Loucy (cell line): ENCODE measurements at regions not wholly inside any gene's neighbourhood (a gene's known extent, or its start where the extent isn't known, plus 50 kb on each side); places are given as distances from the start of the nearest gene placed in this dataset.

Source experiments
- H2AFZ ChIP-seq: fragments of 200-600 bp; sonication (generic); 2 replicates; pipeline ENCODE4 v1.6.0; 2016; ENCODE audit warnings: antibody characterized with exemption, mild to moderate bottlenecking, low read length, moderate library complexity
- H3F3A ChIP-seq: fragments of 200-600 bp; 2 replicates; pipeline ENCODE4 v1.6.0; 2016; ENCODE audit warnings: antibody characterized with exemption, low read depth, mild to moderate bottlenecking
- H3K27me3 ChIP-seq: fragments of 200-600 bp; sonication (generic); 2 replicates; pipeline ENCODE4 v1.6.1; 2014; ENCODE audit warnings: low read length, mild to moderate bottlenecking; ENCODE audit not compliant: insufficient read depth, poor library complexity, severe bottlenecking
- H3K36me3 ChIP-seq: fragments of 200-600 bp; sonication (generic); 2 replicates; pipeline ENCODE4 v1.6.1; 2016; ENCODE audit warnings: low read length; ENCODE audit not compliant: insufficient read depth
- H3K4me1 ChIP-seq: fragments of 200-600 bp; sonication (generic); 2 replicates; pipeline ENCODE4 v1.5.1; 2014; ENCODE audit warnings: low read length, mild to moderate bottlenecking; ENCODE audit not compliant: insufficient read depth, poor library complexity, severe bottlenecking
- H3K4me2 ChIP-seq: fragments of 200-600 bp; sonication (generic); 2 replicates; pipeline ENCODE4 v1.6.0; 2014; ENCODE audit warnings: antibody characterized with exemption, low read length, low read depth, mild to moderate bottlenecking; ENCODE audit not compliant: poor library complexity, severe bottlenecking
- H3K4me3 ChIP-seq: fragments of 200-600 bp; sonication (generic); 2 replicates; pipeline ENCODE4 v1.5.1; 2014; ENCODE audit warnings: low read length, mild to moderate bottlenecking, mixed read lengths; ENCODE audit not compliant: poor library complexity, severe bottlenecking
- H3K79me2 ChIP-seq: fragments of 200-600 bp; sonication (generic); 2 replicates; pipeline ENCODE4 v1.6.1; 2014; ENCODE audit warnings: low read length; ENCODE audit not compliant: insufficient read depth
- H3K9ac ChIP-seq: fragments of 200-600 bp; sonication (generic); 2 replicates; pipeline ENCODE4 v1.6.0; 2014; ENCODE audit warnings: mild to moderate bottlenecking, low read depth, low read length, moderate library complexity; ENCODE audit not compliant: poor library complexity, severe bottlenecking
- H3K9me2 ChIP-seq: fragments of 200-600 bp; sonication (generic); replicated peaks from 2 replicates; pipeline ENCODE4 v1.6.1; 2016; ENCODE audit warnings: low read depth, low read length, mixed read lengths
- H3K9me3 ChIP-seq: fragments of 200-600 bp; sonication (generic); 2 replicates; pipeline ENCODE4 v1.6.1; 2014; ENCODE audit warnings: mild to moderate bottlenecking, antibody characterized with exemption, low read length, low read depth; ENCODE audit not compliant: insufficient read depth
- H4K20me1 ChIP-seq: fragments of 200-600 bp; sonication (generic); 2 replicates; pipeline ENCODE4 v1.6.0; 2014; ENCODE audit warnings: antibody characterized with exemption, low read length, mild to moderate bottlenecking; ENCODE audit not compliant: insufficient read depth, poor library complexity, severe bottlenecking
- EZH2phosphoT487 ChIP-seq: fragments of 200-600 bp; IDR thresholded peaks from 2 replicates; pipeline ENCODE4 v1.6.1; 2018; ENCODE audit warnings: antibody characterized with exemption, mild to moderate bottlenecking, moderate library complexity, borderline replicate concordance
- TF ChIP-seq, protein P1 (sequence below): fragments of 200-600 bp; sonication (generic); conservative IDR thresholded peaks from 2 replicates; pipeline ENCODE4 v1.5.1; 2014; ENCODE audit warnings: mild to moderate bottlenecking, antibody characterized with exemption, low read length

DNA sequence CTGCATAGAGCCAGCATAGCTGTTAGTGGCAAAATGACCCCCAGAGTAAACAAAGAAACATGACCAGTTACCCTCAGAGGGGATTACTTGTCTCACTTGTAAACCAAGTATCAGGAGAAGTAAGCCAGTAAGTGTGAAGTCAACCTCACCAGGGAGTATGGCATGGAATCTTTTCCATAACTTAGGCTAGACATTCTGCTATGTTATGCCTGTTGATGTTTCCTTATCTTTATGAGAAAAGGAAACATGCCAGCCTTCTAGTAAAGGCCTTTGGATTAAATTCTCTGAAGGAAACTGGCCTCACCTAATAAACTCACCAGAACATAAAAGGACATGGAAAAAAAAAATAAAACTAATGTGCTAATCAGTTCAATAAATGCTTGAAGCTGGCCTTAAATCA, 87.7 kb downstream of the SEM1 start:
- no peaks in the 10 kb centered on the region for H3K27me3 ChIP-seq
- H3F3A ChIP-seq: no peaks in the 10 kb centered on the region
- H3K9ac ChIP-seq: no peak overlapping the region
- H3K4me1 ChIP-seq: peaks cover 8% of the 10 kb centered on the region
- H2AFZ ChIP-seq: no peak overlapping the region
- H3K36me3 ChIP-seq: no peaks in the 10 kb centered on the region
- H4K20me1 ChIP-seq: no peaks in the 10 kb centered on the region
- no peak overlapping the region for H3K4me2 ChIP-seq
- no peaks in the 10 kb centered on the region for H3K9me3 ChIP-seq
- TF ChIP-seq EZH2phosphoT487: no peak
- TF ChIP-seq, protein P1, sequence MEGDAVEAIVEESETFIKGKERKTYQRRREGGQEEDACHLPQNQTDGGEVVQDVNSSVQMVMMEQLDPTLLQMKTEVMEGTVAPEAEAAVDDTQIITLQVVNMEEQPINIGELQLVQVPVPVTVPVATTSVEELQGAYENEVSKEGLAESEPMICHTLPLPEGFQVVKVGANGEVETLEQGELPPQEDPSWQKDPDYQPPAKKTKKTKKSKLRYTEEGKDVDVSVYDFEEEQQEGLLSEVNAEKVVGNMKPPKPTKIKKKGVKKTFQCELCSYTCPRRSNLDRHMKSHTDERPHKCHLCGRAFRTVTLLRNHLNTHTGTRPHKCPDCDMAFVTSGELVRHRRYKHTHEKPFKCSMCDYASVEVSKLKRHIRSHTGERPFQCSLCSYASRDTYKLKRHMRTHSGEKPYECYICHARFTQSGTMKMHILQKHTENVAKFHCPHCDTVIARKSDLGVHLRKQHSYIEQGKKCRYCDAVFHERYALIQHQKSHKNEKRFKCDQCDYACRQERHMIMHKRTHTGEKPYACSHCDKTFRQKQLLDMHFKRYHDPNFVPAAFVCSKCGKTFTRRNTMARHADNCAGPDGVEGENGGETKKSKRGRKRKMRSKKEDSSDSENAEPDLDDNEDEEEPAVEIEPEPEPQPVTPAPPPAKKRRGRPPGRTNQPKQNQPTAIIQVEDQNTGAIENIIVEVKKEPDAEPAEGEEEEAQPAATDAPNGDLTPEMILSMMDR: no peak
- no peaks in the 10 kb centered on the region for H3K9me2 ChIP-seq
- H3K4me3 ChIP-seq: no peak overlapping the region
- H3K79me2 ChIP-seq: no peaks in the 10 kb centered on the region

DNA sequence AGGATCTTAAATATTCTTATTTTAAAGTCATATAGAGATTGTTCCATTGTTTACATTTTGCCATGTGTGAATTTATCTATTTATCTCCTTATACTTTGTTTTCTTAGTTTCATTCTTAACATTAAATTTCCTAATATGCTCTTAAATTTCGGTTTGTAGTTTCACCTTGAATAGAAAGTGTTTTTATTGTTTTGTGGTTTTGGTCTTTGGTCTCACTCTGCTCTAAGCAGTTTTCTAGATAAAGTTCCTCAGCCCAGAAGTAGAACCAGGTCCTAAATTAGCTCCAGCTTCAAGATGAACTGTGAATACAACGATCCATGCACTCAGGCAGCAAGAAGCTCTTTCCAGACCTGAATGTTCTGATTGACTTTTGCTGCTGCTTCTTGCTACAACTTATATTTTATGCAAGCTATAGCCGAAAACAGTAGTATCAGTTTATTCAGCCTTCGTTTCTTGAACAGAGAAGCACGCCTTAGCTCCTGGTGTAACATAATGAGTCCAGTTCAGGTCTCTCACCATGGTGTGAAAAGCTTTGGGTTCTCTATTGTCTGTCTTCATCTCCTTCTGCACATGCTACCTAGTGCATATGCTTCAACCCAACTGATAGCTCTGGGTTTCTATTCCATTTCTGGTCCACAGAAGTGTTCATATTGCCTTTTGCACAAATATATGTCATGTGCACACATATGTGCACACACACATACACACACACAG, 95.3 kb downstream of the SEM1 start:
- no peak for TF ChIP-seq EZH2phosphoT487
- TF ChIP-seq, protein P1: no peak
- H3K9me3 ChIP-seq: no peaks in the 10 kb centered on the region
- no peaks in the 10 kb centered on the region for H3K79me2 ChIP-seq
- H3K9me2 ChIP-seq: no peaks in the 10 kb centered on the region
- peak overlapping the region; percentile 44 for H3K4me2 ChIP-seq
- H4K20me1 ChIP-seq: no peaks in the 10 kb centered on the region
- H3K36me3 ChIP-seq: no peaks in the 10 kb centered on the region
- H2AFZ ChIP-seq: peak overlapping the region; percentile 25; the same call in 1 of the 2 replicates
- no peaks in the 10 kb centered on the region for H3K27me3 ChIP-seq
- peaks cover 32% of the 10 kb centered on the region for H3K4me1 ChIP-seq
- H3K9ac ChIP-seq: no peak overlapping the region
- H3F3A ChIP-seq: no peaks in the 10 kb centered on the region
- H3K4me3 ChIP-seq: peak overlapping the region; percentile 33

DNA sequence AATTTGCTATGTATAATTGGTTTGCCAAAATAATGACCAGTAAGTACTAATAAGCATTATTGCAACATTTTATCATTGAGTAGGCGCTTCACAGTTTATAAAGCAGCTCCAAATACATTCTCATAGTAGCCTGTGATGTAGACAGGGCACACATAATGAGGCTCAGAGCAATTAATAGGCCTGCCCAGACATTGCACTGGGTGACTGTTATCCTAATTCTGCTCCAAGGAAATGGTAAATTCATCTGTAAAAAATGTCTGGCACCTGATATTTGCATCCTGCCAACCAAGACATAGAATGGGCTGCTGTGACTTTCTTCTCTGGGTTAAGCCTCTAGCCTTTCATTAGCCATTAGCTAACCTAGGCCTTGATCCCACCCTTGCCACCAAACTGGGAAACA, 97.6 kb downstream of the SEM1 start:
- Histone ChIP-seq H4K20me1 (no peaks in the 10 kb centered on the region), H2AFZ (no peak overlapping the region), H3K9ac (no peak overlapping the region), H3K9me2 (no peaks in the 10 kb centered on the region), H3K4me2 (no peak overlapping the region), H3K36me3 (no peaks in the 10 kb centered on the region), H3F3A (no peaks in the 10 kb centered on the region), H3K9me3 (no peaks in the 10 kb centered on the region), H3K4me1 (peaks cover 32% of the 10 kb centered on the region), H3K27me3 (no peaks in the 10 kb centered on the region), H3K4me3 (no peak overlapping the region), H3K79me2 (no peaks in the 10 kb centered on the region)
- TF ChIP-seq, protein P1: no peak
- TF ChIP-seq EZH2phosphoT487: no peak
